GM08714 (cell line): ENCODE measurements at regions not wholly inside any gene's neighbourhood (a gene's known extent, or its start where the extent isn't known, plus 50 kb on each side); places are given as distances from the start of the nearest gene placed in this dataset.

ENCODE experiments used
- H3K4me3 ChIP-seq: fragments of 200-500 bp; sonication (Bioruptor generic); 2 replicates; pipeline ENCODE4 v1.5.1; 2014; ENCODE audit warnings: mild to moderate bottlenecking, low read length, inconsistent platforms
- ZNF274 ChIP-seq: IDR thresholded peaks from 2 replicates; pipeline ENCODE4 v1.6.1; 2012; ENCODE audit warnings: mild to moderate bottlenecking, low read depth, low read length

DNA sequence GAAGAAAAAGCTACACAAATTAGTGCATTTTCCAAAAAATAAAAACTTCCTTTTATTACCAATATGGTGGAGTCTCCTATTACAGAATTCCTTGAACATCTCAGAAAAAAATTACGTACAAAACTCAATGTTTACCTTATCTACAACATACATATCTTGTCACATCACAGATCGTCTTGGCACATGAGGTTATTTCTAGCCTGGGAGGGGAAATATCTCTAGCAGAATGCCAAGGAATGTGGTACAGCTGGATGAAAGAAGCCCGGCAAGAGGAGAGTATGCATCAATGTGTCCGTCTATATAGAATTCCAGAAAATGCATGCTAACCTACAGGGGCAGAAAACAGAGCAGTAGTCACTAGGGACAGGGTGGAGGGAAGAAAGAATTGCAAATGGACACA is 443.8 kb downstream of the ZSWIM6 start:
- no peak for TF ChIP-seq ZNF274
- no peak overlapping the region for H3K4me3 ChIP-seq

DNA sequence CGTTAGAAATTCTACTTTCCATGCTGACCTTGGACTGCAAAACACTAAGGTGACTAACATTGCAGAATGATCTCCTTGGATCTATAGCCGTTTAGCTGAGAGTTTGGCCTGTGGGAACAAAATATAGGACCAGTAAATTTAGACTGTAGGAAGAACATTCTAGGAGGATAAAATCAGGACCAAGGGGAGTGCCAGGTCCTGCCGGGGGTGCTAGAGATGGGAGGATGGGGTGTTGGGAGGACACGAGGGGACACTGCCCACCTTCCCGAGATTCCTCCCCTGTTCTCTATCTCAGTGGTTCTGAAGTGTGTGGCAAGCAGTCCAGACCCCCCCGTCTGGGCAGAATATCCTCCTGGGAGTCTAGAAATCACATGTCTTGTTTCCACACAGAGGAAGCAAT is 445.2 kb downstream of the ZSWIM6 start:
- no peak overlapping the region for H3K4me3 ChIP-seq
- TF ChIP-seq ZNF274, result no peak

DNA sequence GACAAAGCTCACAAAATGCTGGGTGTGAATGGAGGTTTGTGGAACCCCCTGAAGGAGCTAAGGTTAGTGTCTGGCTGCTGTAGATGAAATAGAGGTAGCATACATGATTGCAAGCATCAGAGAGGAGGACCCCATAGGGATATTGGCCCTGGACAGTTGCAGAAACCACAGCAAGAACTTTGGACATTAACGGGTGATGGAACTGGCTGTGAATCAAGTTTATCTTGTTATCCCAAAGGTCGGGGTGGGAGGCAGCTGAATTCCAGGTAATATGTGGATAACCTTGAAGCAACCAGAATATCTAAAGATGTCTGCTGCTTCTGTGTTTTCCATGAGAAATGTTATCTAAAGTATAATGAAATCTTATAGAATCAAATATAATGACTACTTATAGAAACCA is 447.7 kb downstream of the ZSWIM6 start:
- H3K4me3 ChIP-seq, result no peak overlapping the region
- TF ChIP-seq ZNF274, result no peak

DNA sequence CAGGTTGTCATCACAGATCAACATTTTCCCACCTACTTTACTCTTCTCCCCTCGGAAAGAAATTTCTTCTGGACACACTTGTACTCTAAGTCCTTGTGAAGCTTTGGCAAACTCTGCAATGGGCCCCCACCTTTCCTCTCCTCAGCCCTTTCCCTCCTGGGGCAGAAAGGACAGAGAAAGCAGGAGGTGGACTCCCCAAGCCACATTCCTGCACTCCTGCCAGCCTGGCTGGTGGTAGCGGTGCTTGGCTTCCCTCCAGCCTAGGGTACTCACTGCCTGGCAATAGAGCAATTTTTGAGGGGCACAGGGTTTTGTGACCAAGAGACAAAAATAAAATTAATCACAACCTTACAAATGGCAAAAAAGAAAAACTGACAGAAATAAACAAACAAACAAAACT is 451.4 kb downstream of the ZSWIM6 start:
- no peak for TF ChIP-seq ZNF274
- H3K4me3 ChIP-seq, result no peak overlapping the region

DNA sequence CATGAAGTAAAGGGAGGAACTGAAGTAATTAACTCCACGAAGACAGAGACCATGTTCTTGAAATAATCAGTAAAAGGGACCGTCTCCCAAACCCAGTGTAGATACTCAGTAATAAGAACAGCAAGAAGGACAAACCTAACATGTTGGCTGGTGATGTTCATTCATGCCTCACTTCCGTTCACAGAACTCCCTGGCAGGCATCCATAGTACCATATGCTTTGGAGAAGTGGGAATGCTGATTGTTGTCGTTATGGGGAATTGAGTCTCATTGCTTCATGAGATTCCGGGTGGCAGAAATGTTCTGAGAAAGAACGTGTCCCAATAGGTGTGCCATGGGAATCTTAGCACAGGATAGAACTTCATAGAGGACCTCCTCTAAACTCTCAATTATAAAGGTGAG is 452.3 kb downstream of the ZSWIM6 start:
- H3K4me3 ChIP-seq, result no peak overlapping the region
- no peak for TF ChIP-seq ZNF274

DNA sequence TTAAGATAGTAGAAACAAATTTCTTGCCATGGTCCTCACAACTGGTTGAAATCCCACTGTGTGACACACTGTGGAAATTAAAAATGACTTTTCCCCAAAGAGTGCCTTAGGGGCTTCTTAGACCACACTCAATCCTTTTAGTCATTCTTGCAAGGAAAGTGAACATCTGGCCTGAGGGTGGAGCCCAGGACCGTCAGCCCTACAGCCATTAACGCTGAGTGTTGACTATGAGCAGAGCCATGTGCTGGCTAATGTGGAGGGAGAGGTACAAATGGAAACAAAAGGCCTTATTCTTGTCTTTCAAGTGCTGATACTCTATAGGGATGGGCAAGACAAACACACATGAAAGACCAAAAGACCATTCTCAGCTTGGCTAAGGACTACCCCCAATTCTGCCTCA is 456.5 kb downstream of the ZSWIM6 start:
- no peak for TF ChIP-seq ZNF274
- H3K4me3 ChIP-seq, result no peak overlapping the region

DNA sequence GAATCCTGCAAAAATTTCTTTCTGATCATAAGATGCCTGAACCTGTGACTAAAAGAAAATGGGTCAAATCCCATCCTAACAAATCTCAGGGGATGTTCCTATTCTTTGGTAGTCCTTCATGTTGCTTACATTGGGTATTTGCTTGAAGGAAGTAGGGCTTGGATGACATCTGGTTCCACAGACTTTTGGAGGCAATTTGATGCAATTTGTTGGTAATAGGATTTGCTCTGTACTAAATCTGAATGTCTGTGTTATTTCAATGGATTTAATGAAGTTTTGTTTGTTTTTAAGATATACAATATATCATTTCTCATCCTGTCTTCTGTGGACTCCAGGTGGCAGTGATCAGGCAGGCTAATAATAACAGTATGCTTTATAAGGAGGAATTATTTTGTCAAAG is 457.9 kb downstream of the ZSWIM6 start:
- H3K4me3 ChIP-seq, result no peak overlapping the region
- TF ChIP-seq ZNF274, result no peak

DNA sequence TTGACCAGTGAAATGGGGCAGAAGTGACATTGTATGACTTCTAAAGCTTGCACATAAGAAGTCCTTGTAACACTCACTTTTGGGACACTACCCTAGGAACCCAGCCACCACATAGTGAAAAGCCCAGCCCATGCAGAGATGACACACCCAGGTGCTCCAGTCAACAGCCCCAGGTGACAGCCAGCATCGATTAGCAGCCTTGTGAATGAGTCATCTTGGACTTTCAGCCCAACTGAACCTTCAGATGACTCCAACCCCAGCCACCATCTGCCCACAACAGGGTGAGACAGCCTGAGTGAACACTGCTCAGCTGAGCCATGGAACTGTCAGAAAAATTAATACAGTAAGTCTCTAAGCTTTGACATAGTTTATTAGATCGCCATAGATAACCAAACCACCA is 458.6 kb downstream of the ZSWIM6 start:
- H3K4me3 ChIP-seq, result no peak overlapping the region
- no peak for TF ChIP-seq ZNF274

DNA sequence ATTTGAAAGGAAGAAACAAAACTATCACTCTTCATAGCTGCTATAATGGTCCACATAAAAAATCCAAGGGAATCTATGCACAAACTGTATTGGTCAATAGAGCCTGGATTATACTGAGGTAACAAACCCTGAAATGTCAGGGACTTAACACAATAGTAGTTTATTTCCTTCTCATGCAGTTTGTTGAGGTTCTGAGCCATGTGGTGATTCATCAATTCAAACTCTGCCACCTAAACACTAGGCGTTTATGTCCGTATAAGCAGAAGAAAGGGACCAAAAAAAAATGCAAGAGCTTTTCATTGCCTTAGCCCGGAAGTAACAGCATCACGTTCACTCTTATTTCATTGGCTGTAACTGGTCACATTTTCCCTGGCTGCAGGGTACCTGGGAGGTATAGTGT is 464.7 kb downstream of the ZSWIM6 start:
- H3K4me3 ChIP-seq, result no peak overlapping the region
- no peak for TF ChIP-seq ZNF274

DNA sequence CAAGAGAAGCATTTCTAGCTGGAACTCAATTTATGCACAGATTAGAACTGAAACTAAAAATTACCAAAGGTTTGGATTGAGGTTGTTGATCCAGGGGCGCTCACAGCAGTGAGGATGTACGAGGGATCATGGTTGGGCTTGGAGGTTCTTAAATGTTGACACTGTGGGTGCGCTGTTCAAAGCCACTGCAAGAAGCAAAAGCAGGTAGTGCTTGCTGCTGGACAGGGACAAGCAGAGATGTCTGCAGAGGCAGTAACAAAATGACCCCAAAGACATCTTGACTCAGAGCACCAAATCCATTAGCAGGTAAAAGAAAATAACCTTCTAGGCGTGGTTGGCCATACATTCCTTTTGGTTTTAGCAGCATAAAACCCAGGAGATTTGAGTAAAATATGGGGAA is 468.4 kb downstream of the ZSWIM6 start:
- no peak overlapping the region for H3K4me3 ChIP-seq
- no peak for TF ChIP-seq ZNF274

DNA sequence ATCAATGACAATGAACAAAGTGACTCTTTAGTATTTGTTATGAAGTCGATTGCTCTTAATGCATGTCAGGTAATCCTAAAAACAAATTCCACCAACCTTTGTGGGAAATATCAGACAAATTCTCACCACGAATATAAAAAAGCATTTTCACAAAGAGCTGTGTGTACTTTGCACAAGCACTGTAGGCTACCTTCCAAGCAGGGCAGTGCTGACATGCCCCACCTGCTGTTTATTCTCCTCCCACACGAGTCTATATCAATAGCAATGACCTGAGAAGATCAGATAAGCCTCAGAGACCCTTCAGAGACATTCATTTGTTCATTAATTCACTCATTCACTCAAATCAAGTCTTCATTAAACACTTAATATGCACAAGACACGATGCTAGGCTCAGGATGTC is 469.1 kb downstream of the ZSWIM6 start:
- no peak overlapping the region for H3K4me3 ChIP-seq
- TF ChIP-seq ZNF274, result no peak

DNA sequence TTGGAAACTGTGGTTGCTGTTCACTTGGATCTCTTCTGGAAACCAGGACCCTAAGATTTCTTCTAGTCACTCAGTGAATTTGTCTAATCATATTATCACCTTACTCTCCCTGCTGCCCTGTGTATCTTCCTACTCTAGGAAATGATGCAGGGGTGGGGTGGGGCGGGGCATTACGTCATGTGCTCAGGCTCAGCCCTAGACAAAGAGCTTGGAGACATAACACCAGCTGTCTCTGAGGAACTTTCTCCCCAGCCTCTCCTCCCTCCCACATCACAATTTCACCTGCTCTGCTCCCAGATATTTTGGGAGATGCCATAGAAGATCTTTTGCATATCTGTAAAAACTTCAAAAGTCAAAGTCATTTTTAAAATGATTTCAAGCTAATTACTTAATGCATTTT is 470.4 kb downstream of the ZSWIM6 start:
- no peak overlapping the region for H3K4me3 ChIP-seq
- TF ChIP-seq ZNF274, result no peak

DNA sequence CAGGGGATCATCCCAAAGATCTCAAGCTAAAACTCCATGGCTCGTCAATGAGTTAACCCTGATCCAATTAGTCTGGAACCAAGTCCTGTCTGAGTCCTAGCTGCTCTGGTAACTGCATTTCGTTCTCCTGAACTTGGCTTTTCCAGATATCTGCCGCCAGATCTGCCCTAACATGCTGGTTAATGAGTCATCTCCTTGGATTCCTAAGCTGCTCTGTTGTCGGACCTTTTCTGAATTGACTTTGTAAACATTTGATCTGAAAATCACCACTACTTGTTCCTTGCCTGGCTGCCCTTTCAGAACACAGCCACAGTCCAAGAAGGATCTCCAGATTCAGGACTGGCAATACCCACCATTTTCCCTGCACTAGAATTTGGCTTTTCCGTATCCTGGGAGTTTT is 473.0 kb downstream of the ZSWIM6 start:
- no peak overlapping the region for H3K4me3 ChIP-seq
- TF ChIP-seq ZNF274, result no peak

DNA sequence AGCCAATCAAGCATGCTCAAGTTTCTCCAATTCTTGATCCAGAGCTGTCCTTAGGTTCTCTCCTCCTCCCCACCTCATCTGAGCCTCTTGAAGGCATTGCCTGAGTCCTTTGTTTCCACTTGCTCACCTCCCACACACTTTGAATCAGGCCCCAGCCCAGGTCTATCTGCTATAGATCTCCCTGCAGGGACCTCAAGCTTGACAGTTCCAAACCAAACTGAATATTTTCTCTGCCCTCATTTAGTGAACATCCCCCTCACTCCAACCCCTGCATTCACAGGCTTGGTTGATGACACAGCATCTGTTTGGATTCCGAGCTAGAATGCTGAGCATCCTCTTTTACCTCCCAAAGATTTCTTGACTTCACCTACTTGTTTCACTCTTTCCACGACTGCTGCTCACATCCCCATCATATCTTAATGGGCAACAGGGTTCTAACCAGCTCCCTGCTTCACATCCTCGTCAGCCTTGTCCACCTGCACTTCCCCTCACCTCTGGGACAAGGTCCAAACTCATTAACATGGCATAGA is 474.5 kb downstream of the ZSWIM6 start:
- TF ChIP-seq ZNF274, result no peak
- H3K4me3 ChIP-seq, result no peak overlapping the region

DNA sequence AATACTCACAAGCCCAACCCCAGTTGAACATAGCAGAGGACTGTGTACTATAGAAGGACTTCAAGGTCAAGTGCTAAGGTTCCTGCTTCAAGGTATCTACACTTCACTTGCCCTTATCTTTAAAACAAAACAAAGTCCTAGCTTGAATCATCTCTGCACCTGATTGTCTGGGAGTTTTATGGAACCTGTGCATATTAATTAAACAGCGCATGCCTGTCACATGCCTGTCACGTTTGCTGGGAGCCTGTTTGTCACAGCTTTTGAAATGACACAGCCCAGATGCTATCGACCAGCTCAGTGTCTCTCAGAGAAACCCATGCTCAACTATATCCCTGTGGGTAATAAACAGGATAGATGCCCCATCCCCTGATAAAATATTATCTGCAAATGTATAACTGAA is 476.0 kb downstream of the ZSWIM6 start:
- H3K4me3 ChIP-seq, result no peak overlapping the region
- no peak for TF ChIP-seq ZNF274

DNA sequence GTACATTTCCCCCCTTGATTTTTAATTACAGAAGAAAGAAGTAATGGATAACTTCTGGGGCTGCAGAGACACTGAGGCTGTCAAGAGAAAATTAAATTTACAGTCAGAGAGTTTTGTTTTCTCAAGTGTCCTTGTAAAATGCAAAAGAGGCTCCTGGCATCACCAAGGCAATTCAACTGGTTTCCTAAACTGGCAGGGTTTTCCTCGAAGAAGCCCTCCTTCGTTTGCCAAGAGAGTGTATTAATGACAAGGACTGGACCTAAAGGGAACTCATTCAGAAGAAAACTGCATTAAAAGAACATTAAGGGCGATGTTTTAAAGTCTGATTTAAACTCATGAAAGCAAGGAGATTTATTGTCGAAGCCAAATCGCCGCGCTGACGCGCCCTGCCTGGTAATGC is 476.9 kb downstream of the ZSWIM6 start:
- H3K4me3 ChIP-seq, result no peak overlapping the region
- no peak for TF ChIP-seq ZNF274
